HG02973 (cell line): ENCODE measurements at regions not wholly inside any gene's neighbourhood (a gene's known extent, or its start where the extent isn't known, plus 50 kb on each side); places are given as distances from the start of the nearest gene placed in this dataset.
"Not testable (repeated sequence)": the region's sequence is repeated elsewhere in the genome, so short reads cannot be mapped to it uniquely, and the experiment has no call there.

Source experiments
- ATAC-seq: cut with Tn5 transposase; IDR thresholded peaks from one replicate; pipeline ENCODE4 v1.9.1; 2021; ENCODE audit warnings: moderate library complexity; ENCODE audit not compliant: unreplicated experiment

DNA sequence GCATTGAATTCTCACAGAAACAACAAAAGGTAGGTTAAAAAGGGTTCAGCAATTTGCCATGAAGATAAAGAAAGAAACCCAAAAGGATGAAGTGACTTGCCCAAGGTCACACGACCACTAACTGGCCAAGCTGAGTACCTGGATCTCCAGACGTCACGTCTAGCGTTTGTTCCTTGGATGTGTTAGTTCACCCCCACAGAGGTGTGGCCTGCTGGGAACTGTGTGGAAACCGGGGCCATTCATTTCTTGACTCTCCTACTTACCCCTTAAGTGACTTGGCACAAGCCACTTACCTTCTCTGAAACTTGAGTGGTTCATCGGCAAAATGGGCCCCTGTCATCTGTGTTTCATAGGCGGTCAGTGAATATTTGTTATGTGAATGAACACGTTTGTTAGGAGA lies 244.3 kb upstream of the SLCO3A1 start:
- no peak for ATAC-seq

DNA sequence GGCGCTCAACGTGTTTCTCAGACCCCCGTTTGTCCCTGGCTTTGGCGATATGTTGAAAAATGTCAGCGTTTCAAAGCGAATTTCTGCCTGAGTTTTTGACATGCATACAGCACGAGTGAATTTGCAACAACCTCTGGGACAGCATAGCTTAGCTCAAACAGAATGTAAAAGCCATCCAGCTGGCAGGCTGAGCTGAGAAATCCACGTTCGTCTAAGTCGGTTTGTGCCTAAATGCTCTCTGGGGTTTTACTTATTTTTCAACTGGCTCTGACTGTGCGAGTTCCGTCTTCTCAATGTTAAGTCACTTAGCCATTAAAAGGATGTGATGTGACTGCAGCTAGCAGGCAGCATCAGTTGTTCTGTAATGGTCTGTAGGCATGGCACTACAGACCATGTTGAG lies 243.5 kb upstream of the SLCO3A1 start:
- no peak for ATAC-seq

DNA sequence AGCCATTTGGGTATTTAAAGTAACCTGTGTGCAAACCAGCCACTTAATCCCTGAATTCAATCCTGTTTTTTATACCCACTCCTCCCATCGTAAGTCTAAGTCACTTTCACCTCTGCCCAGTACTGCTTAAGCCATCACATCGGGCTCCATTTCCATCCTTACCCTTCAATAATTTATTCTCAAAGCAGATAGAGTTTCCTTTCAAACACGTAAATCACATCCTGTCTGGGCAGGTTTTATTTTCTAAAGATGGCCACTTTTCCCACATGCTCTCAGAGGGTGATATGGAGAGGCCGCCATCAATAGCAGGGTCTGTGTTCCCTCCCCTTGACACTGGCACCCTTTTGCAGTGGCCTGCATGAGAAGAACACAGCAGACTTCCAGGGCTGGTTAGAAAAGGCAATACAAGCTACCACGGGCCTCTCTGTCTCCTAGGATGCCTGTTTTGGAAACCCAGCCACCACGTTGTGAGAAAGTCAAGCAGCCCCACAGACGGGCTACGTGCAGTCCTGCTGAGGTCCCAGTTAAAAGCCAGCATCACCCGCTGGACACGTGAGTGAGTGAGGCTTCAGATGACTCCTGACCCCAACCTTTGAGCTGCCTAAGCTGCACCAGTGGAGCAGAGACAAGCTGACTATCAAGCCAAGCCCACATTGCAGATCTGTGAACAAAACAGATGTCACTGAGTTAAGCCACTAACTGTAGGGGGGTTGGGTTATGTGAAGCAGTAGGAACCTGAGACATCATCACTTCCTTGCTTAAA lies 241.8 kb upstream of the SLCO3A1 start:
- no peak for ATAC-seq

DNA sequence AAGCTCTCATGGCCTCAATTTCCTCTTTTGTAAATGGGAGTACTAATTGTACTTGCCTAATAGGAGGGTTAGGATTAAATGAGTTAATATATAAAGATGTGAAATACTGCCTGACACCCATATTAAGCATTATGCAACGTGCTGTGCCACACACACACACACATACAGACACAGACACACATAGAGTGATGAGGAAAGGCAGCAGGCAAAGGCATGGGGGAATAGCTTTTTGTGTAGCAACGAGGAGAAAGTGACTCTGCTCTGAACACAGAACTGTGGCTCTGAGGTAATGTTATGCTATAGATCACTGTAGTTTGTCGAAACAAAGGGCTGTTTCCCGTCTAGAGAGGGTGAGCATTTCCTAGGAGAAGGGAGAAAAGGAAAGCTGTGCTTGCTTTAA lies 233.3 kb upstream of the SLCO3A1 start:
- no peak for ATAC-seq

DNA sequence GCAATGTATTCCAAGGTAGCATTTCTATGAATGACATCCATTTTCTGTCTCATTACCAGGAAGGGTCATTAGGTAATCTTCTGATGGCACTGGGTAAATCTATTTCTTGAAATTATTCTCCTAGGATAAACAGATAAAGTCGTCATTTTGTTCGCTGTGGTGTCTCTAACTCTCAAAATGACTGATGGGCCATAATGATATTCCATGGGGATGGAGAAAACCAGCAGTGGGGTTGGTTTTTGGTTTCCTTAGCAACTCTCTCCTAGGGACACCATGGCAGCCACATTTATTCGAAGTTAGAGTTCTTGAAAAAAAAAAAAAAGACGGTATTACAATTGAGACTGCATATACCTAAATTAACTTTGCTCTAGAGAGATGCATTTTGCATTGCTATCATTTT lies 231.3 kb upstream of the SLCO3A1 start:
- ATAC-seq: no peak

DNA sequence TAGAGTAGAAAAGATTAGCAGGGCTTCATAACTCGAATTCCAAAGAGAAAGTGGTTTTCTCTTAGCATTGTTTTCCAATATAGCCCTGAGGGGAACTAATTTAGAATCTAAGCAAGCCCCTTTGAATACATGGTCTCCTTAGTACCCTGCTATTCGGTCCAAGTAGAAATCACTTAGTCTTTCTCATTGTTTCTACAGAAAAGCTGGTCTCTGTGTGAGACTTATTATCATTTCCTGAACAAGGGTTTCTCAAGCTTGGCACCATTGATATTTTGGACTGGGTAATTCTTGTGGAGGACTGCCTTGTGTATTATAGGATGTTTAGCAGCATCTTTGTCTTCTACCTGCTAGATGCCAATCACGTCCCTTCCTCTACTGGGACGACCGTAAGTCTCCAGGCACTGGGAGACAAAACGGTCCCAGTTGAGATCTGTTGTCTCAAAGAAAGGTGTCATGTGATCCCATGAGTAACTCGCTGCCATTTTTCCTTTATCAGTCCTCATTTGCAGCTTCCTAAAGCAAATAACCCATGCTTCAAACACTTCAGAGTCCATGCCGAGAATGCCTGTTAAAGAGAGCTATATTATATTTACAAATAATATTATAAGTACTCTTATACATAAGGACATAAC lies 230.7 kb upstream of the SLCO3A1 start:
- ATAC-seq: no peak

DNA sequence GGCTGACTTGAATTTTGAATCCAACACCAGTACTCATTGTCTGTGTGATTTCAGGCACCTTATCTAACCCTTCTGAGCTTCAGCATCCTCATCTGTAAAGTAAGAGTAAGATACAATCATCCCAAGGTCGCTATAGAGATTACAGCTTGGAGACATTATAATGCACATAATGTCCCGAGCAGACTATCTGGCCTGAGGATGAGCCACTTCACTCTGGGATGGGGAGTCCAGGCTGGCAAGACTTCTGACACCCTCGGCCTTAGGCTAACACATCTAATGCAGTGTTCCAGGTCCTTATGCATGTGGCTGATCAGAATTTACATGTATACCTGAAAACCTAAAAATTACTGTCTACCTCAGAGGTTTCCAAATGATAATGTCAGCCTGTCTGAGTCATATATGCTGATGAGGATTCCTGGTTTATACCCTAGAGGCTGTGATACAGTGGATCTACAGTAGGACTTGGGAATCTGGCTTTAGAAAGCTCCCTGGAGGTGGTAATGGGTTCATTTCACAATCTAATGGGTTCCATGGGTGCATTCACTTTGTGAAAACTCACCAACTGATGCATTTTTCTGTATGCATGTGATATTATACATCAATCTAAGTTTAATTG lies 229.0 kb upstream of the SLCO3A1 start:
- no peak for ATAC-seq

DNA sequence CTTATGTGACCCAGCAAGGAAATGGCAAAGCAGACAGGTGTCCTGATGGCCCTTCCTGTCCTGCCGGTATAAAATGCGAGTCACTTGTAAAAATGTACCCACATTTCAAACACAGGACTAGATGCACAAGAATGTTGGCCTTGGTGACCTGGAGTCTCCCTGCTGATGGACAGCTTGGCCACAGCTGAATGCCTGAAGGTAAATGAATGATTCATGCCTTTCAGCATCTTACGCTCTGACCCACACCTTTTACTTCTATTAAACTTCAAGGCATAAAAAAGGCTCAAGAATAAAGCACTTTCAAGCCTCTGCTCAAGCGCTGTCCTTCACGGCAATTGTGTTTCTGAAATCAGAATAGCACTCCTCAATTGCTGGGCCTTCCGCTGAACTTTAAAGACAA lies 228.0 kb upstream of the SLCO3A1 start:
- ATAC-seq: no peak

DNA sequence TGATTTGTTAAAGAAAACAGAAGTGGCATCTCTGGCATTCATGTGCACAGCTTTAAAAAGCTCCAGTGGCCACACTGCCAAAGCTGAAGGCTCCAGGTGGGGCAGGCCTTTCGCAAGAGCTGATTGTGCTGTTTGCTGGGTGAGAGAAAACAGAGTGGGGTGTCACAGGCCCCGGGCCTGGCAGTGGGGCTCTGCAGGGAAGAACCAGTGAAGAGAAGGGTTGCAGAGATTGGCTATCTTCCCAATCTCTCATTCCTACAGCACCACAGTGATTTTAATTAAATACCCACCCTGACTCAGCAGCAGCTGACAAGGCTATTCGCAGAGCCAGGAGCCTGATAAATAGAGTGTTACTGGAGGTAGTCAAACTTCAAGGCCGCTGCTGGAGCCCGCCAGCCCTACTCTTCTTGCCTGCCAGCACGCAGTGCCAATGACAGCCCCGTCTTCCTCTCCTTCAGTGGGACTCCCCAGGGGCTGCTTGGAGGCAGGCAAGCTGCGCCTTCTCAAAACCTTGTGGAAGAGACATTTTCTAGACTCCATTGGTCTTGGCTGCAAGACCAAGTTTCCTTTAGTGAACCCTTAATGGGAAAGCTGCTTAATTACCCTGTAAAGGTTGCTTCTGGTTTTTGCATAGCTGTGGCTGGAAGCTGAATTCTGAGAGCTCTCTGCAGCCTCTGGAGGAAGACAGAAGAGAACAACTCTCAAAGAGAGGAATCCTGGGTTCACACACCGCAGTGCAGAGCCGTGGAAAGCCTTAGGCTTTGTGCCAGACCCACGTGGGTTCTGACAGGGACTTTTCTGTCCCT lies 225.8 kb upstream of the SLCO3A1 start:
- no peak for ATAC-seq

DNA sequence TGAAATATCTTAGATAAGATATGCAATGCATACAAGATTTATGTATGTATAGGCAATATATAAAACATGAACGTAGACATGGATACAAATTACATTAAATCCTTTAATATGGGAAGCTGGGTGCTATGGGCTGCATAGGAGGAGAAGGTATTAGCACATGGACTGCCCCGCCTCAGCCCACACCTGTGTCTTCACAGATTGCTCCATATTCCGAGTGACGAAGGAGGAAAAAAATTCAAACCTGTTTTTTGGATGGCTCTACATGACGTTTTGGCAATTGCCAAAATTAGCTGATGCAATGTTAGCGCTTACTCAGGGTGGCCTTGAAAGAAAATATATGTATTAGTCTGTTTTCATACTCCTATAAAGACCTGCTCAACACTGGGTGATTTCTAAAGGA lies 223.4 kb upstream of the SLCO3A1 start:
- ATAC-seq: no peak

DNA sequence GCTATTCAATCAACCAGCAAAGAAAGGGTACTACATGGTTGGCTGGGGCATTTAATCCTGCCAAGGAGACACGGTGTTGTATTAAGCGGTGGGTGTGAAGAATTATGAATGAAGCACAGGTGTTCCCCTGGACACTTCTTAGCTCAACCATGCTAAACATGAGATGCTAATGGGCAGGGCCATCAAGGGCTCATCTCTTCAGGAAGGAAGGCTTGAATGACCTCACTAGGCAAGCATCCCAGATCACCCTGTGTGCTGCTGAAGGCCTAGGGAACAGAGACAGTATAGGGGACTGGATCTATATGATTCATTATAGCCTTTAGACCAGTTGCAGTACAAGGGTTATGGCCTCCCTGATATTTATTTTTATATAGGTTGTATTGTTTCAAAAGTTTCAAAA lies 221.3 kb upstream of the SLCO3A1 start:
- no peak for ATAC-seq

DNA sequence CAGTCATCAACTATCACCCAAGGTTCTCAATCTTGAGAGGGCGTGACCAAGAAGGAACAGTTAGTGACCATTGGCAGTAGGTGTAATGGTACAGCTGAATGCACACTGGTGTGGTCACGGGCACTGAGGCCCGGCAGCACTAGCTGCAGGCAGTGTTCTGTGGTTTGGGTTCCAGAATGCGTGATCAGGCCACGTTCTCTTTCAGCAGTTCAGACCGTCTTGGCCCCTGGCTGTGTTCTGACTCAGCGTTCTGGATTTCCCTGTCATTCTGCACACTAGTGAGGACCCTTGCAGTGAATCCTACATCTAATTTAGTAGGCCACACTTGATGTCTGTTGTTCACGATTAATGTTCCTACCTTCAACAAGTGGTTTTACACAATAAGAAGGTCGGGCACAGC lies 220.5 kb upstream of the SLCO3A1 start:
- no peak for ATAC-seq

DNA sequence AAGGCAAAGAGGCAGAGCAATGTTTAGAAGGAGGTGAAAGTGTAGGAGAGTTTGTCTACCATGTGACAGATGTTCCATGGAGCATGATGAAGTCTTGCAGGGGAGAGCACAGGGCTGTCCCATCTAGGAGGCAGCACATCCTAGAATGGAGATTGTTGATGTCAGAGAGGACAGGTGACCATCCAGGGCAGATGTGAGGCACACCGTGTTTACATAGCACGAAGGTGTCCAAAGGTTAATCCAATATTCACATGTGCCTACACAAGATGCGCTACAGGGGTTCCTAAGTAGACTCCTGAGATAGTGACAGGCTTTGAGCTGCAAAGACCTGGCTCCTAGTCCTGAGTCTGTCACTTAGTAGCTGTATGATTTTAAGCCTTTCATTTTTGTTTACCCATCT lies 219.3 kb upstream of the SLCO3A1 start:
- no peak for ATAC-seq

DNA sequence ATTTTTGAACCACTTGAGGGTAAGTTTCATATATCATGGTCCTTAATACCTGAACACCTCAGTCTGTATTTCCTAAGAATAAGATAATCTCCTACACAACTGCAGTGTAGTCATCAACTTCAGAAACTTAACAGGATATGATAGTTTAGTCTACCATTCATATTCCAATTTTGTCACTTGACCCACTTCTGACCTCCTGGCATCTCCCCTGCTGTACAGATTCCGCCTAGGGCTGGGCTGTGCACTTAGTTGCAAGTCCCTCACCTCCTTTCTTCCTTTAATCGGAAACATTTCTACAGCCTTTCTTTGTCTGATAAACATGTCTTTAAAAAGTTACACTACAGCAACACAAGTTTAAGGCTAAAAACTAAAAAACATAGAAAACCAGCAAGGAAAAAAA lies 218.4 kb upstream of the SLCO3A1 start:
- ATAC-seq: no peak

DNA sequence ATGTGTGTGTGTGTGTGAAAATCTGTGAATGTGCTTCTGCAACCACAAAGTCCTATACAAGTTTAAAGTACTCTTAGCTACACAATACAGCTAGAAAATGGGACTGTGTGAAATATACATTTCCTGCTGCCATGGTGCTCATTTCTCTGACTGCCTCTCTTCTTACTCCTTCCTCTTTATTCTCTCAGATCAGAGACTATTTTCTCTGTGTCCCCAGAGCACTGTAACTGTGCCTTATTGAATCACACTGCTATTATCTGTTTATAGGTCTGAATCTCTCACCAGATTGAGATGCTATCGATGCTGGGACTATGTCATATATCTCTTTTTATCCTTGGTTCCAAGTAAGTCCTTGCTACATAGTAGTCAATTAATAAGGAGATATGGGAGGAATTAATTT lies 217.9 kb upstream of the SLCO3A1 start:
- no peak for ATAC-seq

DNA sequence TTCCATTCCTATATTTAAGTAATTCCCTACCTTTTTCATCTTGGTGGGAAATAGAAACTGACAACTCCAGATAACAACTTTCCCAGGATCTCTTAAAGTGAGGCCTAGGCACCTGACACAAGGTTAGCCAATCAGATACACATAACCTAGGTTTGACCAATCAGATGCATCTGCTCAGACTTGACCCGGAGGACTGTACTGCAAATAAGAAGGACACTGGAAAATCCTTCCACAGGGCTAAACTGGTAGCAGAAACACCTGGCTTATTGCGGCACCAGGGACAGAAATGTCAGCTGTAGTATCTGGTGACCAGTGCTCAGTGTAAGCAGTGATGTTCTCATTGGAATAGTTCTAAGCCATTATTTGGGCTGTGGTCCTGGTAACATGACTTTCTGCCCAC lies 204.5 kb upstream of the SLCO3A1 start:
- no peak for ATAC-seq

DNA sequence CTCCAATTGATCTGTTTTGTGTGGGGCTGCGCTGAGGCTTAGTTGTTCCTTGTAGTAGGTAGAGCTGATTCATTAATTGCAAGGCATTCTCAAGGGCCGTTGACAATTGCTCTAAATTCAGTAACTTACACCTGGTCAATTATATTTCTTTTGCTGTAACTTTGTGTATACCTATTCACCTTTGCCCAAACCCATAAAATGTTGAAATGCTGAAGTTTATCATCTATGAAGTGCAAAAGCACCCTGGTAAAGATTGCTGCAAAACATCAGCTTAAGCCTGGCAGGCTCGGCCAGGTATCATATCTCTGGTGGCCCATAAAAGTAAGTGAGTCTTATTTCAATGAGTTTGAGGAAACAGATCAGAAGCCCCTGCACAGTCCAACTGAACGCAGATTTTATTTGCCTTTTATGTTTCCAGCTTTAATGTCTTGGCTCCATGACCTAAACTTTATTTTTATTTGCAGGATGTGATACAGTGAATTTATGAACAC lies 203.6 kb upstream of the SLCO3A1 start:
- no peak for ATAC-seq

DNA sequence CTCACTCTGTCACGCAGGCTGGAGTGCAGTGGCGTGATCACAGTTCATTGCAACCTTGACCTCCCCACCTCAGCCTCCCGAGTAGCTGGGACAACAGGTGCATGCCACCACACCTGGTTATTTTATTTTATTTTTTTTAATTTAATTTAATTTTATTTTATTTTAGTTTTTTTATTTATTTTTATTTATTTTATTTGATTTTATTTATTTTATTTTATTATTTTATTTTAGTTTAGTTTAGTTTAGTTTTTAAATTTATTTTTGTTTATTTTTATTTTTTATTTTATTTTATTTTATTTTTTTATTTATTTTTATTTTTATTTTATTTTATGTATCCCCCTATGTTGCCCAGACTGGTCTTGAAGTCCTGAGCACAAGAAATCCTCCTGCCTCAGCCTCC lies 202.3 kb upstream of the SLCO3A1 start:
- ATAC-seq: no peak

DNA sequence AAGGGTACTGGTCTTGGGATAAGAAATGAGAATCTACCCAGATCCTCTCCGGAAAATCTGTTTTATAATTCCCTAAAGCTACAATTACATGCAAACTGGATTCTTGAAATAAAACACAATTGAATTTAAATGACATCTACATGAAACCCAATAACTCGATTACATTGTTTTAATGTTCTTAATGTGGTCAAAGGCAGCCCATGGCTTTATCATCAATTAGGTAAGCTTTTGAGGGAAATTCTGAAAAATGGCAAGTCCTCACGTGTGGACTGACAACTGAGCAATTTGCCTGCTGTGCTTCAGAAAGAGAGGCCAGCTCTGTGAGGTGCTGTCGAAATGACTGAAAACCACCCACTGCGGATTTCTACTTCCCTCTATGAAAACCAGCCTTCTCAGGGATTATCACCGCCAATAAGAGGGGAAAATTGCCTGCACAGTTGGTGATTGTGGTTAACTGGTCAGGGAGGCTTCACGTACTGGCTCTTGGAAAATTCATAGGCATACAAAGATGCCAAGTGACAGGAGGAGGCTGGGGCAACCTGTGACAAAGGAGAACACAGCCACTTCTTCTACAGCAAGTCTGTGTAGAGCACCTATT lies 200.8 kb upstream of the SLCO3A1 start:
- ATAC-seq: no peak

DNA sequence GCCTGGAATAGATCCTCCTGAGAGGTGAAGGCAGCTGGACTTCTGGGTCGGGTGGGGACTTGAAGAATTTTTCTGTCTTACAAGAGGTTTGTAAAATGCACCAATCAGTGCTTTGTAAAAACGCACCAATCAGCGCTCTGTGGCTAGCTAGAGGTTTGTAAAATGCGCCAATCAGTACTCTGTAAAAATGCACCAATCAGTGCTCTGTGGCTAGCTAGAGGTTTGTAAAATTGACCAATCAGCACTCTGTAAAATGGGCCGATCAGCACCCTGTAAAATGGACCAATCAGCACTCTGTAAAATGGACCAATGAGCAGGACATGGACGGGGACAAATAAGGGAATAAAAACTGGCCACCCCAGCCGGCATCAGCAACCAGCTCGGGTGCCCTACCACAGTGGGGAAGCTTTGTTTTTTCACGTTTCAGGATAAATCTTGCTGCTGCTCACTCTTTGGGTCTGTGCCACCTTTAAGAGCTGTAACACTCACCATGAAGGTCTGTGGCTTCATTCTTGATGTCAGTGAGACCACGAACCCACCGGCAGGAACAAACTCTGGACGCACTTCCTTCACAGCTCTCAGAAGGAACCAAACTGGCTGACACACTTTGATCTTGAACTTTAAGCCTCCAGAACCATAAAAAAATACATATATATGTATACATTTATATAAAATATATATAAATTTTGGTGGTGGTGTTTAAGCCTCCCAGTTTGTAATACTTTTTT lies 197.8 kb upstream of the SLCO3A1 start:
- ATAC-seq: not testable (repeated sequence)
